HG02981 (cell line): ENCODE measurements at regions not wholly inside any gene's neighbourhood (a gene's known extent, or its start where the extent isn't known, plus 50 kb on each side); places are given as distances from the start of the nearest gene placed in this dataset.
"Not testable (repeated sequence)": the region's sequence is repeated elsewhere in the genome, so short reads cannot be mapped to it uniquely, and the experiment has no call there.

Source experiments
- ATAC-seq: cut with Tn5 transposase; IDR thresholded peaks from one replicate; pipeline ENCODE4 v1.9.1; 2021; ENCODE audit warnings: mild to moderate bottlenecking, moderate library complexity; ENCODE audit not compliant: unreplicated experiment

GRCh38 chr4:45283352-45283751 lies 557.0 kb upstream of the GNPDA2 start:
- no peak for ATAC-seq

DNA sequence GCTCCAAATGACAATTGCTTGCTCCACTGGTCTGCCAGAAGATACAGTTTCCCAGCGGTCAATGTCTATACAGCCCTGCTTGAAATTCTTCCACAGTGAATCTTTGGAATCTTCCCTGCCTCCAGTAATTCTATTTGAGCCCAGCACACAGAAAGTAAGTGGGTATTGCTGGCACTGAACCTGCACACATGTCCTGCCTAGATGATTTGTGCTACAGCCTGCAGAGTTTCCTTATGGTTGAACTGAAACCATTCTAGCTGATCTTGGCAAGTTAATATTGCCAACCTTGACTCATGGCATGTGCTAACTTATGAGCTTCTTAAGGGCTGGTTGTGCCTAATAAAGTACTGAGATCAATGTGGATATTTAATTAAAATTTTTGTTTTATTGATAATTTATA lies 553.8 kb upstream of the GNPDA2 start:
- ATAC-seq = no peak

DNA sequence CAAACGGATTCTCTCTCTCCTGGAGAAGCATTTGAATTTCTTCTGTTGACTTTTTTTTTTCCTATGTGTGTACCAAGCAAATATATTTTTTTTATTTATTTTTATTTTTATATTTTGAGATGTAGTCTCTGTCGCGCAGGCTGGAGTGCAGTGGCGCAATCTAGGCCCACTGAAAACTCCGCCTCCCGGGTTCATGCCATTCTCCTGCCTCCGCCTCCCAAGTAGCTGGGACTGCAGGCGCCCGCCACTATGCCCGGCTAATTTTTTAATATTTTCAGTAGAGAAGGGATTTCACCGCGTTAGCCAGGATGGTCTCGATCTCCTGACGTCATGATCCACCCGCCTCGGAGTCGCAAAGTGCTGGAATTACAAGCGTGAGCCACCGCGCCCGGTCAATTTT lies 549.5 kb upstream of the GNPDA2 start:
- no peak for ATAC-seq

- ATAC-seq = not testable (repeated sequence)
These were observed 521.8 kb upstream of the GNPDA2 start for GRCh38 chr4:45248106-45248505.

- no peak for ATAC-seq
These were observed 515.6 kb upstream of the GNPDA2 start for GRCh38 chr4:45241976-45242375.

- ATAC-seq = no peak
These were observed 502.9 kb upstream of the GNPDA2 start for GRCh38 chr4:45229206-45229605.

GRCh38 chr4:45215976-45216542 lies 489.7 kb upstream of the GNPDA2 start:
- no peak for ATAC-seq

GRCh38 chr4:45208476-45208875 lies 482.1 kb upstream of the GNPDA2 start:
- not testable (repeated sequence) for ATAC-seq

DNA sequence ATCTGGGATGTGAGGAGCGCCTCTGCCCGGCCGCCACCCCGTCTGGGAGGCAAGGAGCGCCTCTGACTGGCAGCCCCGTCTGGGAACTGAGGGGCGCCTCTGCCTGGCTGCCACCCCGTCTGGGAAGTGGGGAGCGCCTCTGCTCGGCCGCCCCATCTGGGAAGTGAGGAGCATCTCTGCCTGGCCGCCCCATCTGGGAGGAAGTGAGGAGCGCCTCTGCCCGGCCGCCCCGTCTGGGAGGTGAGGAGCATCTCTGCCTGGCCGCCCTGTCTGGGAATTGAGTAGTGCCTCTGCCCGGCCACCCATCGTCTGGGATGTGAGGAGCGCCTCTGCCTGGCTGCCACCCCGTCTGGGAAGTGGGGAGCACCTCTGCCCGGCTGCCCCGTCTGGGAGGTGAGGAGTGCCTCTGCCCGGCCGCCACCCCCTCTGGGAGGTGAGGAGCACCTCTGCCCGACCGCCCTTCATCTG lies 481.5 kb upstream of the GNPDA2 start:
- ATAC-seq = not testable (repeated sequence)

- ATAC-seq = not testable (repeated sequence)
These were observed 481.0 kb upstream of the GNPDA2 start for GRCh38 chr4:45207241-45207863.

- no peak for ATAC-seq
These were observed 473.4 kb upstream of the GNPDA2 start for GRCh38 chr4:45199736-45200135.

DNA sequence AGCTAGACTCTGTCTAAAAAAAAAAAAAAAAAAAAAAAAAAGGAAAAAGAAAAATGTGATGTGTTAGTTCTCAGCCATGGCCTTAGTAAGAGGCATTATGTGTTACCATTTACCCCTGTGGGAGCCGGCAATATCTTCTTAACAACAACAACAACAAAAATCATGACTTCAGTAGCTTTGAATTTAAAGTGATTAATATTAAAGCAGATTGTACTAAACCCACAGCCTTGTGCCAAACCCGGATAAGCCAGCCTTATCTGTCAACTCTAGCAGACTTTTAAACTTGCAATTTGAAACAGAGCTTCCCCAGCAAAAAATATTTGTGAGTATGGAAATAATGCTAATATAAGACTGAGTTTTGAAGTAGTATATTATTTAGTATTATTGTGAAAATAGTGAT lies 462.1 kb upstream of the GNPDA2 start:
- ATAC-seq = no peak

DNA sequence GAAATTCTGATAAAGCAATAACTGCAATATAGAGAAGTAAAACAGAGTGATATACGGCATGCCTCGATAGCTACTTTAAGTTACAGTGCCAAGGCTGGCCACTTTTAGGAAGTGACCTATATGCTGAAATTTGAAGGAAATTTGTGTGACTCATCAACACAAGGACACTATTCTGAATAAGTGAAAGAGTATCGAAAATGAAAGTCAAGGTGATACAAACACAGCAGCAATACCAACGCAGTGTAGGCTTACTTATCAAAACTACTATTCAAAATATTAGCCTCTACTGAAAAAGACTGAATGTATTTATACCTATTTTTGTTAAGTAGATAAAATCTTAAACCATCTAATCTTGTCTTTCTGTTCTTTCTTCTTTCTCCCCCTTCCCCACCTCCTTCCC lies 459.9 kb upstream of the GNPDA2 start:
- ATAC-seq = no peak

DNA sequence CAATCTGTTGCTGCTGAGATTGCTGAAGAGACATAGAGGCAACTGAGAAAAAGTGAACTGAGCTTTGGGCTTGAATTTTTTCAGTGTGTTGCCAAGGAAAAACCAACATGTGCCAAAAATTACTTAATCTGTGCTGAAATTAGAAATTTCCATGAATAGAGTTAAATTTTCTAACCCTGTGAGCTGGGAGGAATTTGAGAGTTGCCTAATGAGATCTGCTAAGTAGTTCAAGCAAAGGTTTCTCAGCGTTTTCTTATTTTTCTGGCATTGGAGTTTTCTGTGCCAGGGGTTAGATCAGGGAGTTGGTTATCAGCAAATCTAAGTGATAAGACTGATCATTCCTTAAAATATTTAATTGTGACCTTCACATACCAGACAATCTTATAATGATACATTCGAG lies 457.5 kb upstream of the GNPDA2 start:
- ATAC-seq = no peak

DNA sequence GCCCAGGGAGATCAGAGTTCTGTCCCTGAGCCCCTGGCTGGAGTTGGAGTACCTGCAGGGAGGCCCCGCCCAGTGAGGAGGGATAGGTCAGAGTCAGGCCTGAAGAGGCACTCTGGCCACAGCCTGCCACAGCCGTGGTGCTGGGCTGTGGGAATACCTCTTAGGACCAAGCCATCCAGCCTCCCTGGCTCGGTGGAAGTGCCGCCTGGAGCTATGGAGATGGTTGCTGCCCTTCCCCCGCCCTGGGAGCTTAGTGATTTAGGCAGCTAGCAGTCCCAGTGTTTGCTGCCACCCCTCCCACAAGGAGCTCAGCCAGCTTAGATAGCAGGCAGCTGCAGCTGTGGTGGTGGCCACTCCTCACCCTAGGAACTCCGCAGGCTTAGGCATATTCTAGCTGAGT lies 446.3 kb upstream of the GNPDA2 start:
- ATAC-seq = no peak

- ATAC-seq = no peak
These were observed 434.6 kb upstream of the GNPDA2 start for GRCh38 chr4:45160951-45161350.

GRCh38 chr4:45155081-45155777 lies 428.9 kb upstream of the GNPDA2 start:
- no peak for ATAC-seq

DNA sequence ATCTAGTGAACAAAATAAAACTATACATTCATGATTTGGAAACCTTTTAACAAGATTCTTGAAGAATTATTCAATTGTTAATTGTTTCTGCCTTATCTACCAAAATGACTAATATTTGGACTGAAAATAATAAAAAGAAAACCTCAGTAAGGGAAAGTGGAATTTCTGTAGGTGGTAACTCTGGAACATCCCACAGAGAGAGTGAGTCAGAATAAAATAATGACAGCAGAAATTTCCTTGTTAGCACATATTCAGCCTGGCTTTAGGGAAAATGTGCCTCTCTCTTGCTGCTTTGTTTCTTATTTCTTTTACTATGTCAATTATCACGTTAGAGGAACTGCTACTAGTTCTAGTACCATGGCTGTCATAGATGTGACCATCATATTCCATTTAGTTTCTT lies 421.5 kb upstream of the GNPDA2 start:
- no peak for ATAC-seq

DNA sequence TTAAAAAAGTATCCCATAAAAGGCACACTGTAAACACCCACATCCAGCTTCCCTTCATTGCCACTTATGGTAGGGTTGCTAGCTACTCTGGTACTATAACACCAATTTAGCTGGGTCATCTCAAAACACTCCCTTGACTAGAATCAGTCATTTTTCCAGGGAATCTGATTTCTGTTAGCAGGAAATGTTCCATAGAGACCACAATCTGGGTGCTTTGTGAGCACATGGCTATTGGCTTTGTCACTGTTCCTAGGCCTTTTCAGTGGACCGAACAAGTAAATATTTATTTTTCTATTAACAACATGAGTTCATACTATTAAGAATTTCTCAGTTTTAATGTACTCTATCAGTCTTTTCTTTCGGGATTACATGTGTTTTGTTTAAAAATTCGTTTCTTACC lies 404.7 kb upstream of the GNPDA2 start:
- no peak for ATAC-seq

- ATAC-seq = no peak
These were observed 396.1 kb upstream of the GNPDA2 start for GRCh38 chr4:45122406-45122805.

GRCh38 chr4:45121426-45121975 lies 395.1 kb upstream of the GNPDA2 start:
- no peak for ATAC-seq

DNA sequence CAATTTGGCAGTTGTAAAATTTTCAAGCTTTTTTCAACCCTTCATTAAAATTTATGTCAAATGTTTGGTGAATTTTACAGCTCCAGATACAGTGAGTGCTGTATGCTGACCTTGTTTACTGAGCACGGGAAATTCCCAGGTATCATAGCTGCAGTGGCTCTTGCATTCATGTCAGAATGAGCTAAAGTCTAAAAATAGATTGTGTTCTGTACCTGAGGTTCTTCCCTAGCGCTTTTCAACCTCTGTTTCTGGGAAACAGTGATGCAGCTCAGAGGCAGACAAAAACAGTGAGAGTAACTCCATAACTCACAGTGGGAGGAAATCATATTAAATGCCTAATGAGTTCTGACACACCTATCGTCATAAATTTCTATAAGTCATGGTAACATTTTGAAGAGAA lies 393.8 kb upstream of the GNPDA2 start:
- no peak for ATAC-seq
